Panc1 (cell line): ENCODE measurements at regions not wholly inside any gene's neighbourhood (a gene's known extent, or its start where the extent isn't known, plus 50 kb on each side); places are given as distances from the start of the nearest gene placed in this dataset.

ENCODE experiments used
- ATAC-seq: fragments of 200-7000 bp; cut with Tn5 transposase; 2 replicates; pipeline ENCODE4 v1.9.1; 2020; ENCODE audit warnings: mild to moderate bottlenecking, moderate library complexity
- BruUV-seq: library from RNA; stranded (reverse); fragments of 400-500 nt; replicated peaks from 2 replicates; lab custom pipeline; 2021; lab: Mats Ljungman, UMichigan
- CTCF ChIA-PET: fragments of 300-600 bp; sonication (Branson Sonifier 250); formaldehyde crosslinking; loops from one replicate; lab custom pipeline; 2022; ENCODE audit warnings: antibody characterized with exemption; lab: Charles Lee
- POLR2A ChIA-PET: fragments of 300-600 bp; sonication (Branson Sonifier 250); formaldehyde crosslinking; loops from one replicate; lab custom pipeline; 2022; ENCODE audit warnings: antibody characterized with exemption; lab: Charles Lee
- DNase-seq: peaks from one replicate; pipeline ENCODE4 v3.0.0-alpha.2; 2010; ENCODE audit warnings: low read depth, low spot score
- H3K27ac ChIP-seq: 2 replicates; pipeline ENCODE4 v1.5.1; 2011; ENCODE audit warnings: mild to moderate bottlenecking, low read length, inconsistent platforms
- H3K27me3 ChIP-seq: fragments of 200-500 bp; sonication (Bioruptor generic); 2 replicates; pipeline ENCODE4 v1.6.0; 2014; ENCODE audit warnings: low read length, inconsistent platforms; ENCODE audit not compliant: control insufficient read depth, insufficient read depth
- H3K36me3 ChIP-seq: fragments of 200-500 bp; sonication (Bioruptor generic); 2 replicates; pipeline ENCODE4 v1.5.1; 2014; ENCODE audit warnings: inconsistent platforms, mild to moderate bottlenecking, low read length, moderate library complexity; ENCODE audit not compliant: control insufficient read depth, insufficient read depth
- H3K4me1 ChIP-seq: 2 replicates; pipeline ENCODE4 v1.5.1; 2011; ENCODE audit warnings: inconsistent platforms, mild to moderate bottlenecking, low read length, moderate library complexity; ENCODE audit not compliant: control insufficient read depth, insufficient read depth
- H3K4me3 ChIP-seq, 2 experiments: 2 replicates each; pipeline ENCODE4 v1.5.1; 2011 to 2012; ENCODE audit warnings: low read depth in 2 of 2, low read length in 2 of 2, mild to moderate bottlenecking in 2 of 2, inconsistent platforms in 1 of 2, moderate library complexity in 1 of 2
- H3K9me3 ChIP-seq: fragments of 200-500 bp; sonication (Bioruptor generic); 2 replicates; pipeline ENCODE4 v1.5.1; 2014; ENCODE audit warnings: low read depth, mild to moderate bottlenecking, inconsistent platforms, low read length, moderate library complexity; ENCODE audit not compliant: control insufficient read depth, insufficient read depth
- POLR2AphosphoS5 ChIP-seq: IDR thresholded peaks from 2 replicates; pipeline ENCODE4 v1.6.1; 2012; ENCODE audit warnings: mild to moderate bottlenecking, low read depth, low read length, moderate library complexity
- SIN3A ChIP-seq: IDR thresholded peaks from 2 replicates; pipeline ENCODE4 v1.6.1; 2012; ENCODE audit warnings: low read depth, mild to moderate bottlenecking, low read length, moderate library complexity, borderline replicate concordance; ENCODE audit not compliant: insufficient read depth
- in situ Hi-C: cut with HindIII; loops from 2 replicates; pipeline ENCODE4 v1.10.0; 2016; ENCODE audit warnings: low sequenced_read_pairs, low pct_unique_long_range_greater_than_20kb
- intact Hi-C: fragments of 100-400 bp; cut with micrococcal nuclease; formaldehyde crosslinking; loops from one replicate; pipeline ENCODE4 v1.10.0; 2022; ENCODE audit not compliant: unreplicated experiment

DNA sequence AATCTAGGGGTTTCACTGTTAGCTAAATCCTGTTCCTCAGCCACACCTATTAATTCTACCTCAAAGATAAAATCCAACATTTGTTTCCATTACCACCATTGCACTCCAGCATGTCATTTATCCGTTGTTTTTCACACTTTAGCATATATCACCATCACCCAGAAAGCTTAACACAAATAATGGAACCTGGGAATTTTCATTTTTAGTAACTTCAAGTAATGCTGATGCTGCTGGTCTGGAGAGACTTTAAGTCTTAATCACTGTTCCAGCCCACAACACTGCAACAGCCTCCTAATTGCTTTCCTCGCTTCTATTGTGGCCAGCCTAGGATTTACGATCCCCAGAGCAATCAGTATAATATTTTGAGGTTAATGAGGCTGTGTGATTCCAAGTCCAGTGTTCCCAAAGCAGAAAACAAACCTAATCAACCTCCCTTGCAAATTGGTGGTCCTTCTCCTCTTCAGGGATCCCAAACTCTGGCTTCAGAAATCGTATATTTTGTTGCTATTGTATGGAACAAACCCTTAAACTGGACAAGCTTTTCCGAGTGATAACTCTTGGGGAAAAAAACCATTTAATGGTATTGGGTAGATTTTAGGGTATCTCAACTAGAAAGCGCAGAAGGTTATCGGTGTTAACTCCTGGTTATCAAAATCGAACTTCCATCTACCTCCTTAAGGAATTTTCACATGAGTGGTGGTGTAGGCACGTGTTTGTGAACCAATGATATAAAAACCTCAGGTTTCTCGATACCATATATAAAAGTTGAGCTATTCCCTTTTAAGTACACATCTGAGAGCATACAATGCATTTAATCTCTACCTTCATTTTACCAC, 50.0 kb upstream of the BOLA1 start:
- intact Hi-C loops = no loop called here
- no peaks in the 10 kb centered on the region for H3K9me3 ChIP-seq
- in situ Hi-C loops = no loop called here
- peaks cover 29% of the 10 kb centered on the region for H3K4me1 ChIP-seq
- H3K27ac ChIP-seq = peak overlapping the region; percentile 100
- peak overlapping the region; percentile 87 to 96 for H3K4me3 ChIP-seq
- POLR2A ChIA-PET = no interaction called here
- ATAC-seq (no peak), DNase-seq (no peak)
- CTCF ChIA-PET = no interaction called here
- H3K27me3 ChIP-seq = no peaks in the 10 kb centered on the region
- BruUV-seq = no TSS peak
- H3K36me3 ChIP-seq = no peaks in the 10 kb centered on the region; the same call in 1 of the 2 replicates
- TF ChIP-seq POLR2AphosphoS5 (no peak; the same call in 1 of the 2 replicates), SIN3A (no peak)
